H7 (cell line): ENCODE measurements at regions not wholly inside any gene's neighbourhood (a gene's known extent, or its start where the extent isn't known, plus 50 kb on each side); places are given as distances from the start of the nearest gene placed in this dataset.

Experiments
- DNase-seq: peaks from one replicate; pipeline ENCODE4 v3.0.0; 2012
- H3K27me3 ChIP-seq: 2 replicates; pipeline ENCODE4 v1.6.0; 2011; ENCODE audit warnings: mild to moderate bottlenecking, low read length; ENCODE audit not compliant: control insufficient read depth, insufficient read depth
- H3K36me3 ChIP-seq: replicated peaks from 2 replicates; pipeline ENCODE4 v1.5.1; 2011; ENCODE audit warnings: low read length; ENCODE audit not compliant: control insufficient read depth, insufficient read depth
- H3K4me3 ChIP-seq: 2 replicates; pipeline ENCODE4 v1.5.1; 2011; ENCODE audit warnings: low read depth, mild to moderate bottlenecking, control low read depth, low read length, moderate library complexity; ENCODE audit not compliant: insufficient read depth

- DNase-seq = no peak
- Histone ChIP-seq H3K36me3 (no peaks in the 10 kb centered on the region), H3K27me3 (no peaks in the 10 kb centered on the region), H3K4me3 (no peak overlapping the region)
Measured at GRCh38 chr5:30991462-30991861, 202.0 kb upstream of the CDH6 start.

- Histone ChIP-seq H3K36me3 (no peaks in the 10 kb centered on the region), H3K27me3 (no peaks in the 10 kb centered on the region), H3K4me3 (no peak overlapping the region)
- DNase-seq = no peak
Measured at GRCh38 chr5:30981576-30981975, 211.9 kb upstream of the CDH6 start.

GRCh38 chr5:30968971-30969370, 224.5 kb upstream of the CDH6 start:
- no peak for DNase-seq
- H3K4me3 ChIP-seq = no peak overlapping the region
- no peaks in the 10 kb centered on the region for H3K36me3 ChIP-seq
- no peaks in the 10 kb centered on the region for H3K27me3 ChIP-seq

DNA sequence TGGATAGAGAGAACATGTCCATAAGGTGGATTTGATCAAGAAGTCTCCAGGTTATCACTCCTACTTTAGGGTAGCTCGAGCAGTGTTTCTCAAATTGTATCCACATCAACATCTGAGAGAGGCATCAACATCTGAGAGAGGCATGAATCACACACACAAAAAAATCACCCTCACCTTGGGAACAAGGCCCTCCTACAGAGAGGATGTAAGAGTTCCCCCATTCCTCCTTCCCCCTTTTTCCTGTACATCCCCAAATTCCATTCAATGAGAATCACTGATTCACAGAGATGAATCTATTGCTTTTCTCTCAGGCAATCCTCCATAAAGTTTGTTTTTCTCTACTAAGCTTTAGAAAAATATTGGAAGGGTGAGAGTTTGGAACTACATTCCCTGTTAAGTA, 233.4 kb upstream of the CDH6 start:
- no peaks in the 10 kb centered on the region for H3K36me3 ChIP-seq
- no peak for DNase-seq
- no peak overlapping the region for H3K4me3 ChIP-seq
- no peaks in the 10 kb centered on the region for H3K27me3 ChIP-seq

DNA sequence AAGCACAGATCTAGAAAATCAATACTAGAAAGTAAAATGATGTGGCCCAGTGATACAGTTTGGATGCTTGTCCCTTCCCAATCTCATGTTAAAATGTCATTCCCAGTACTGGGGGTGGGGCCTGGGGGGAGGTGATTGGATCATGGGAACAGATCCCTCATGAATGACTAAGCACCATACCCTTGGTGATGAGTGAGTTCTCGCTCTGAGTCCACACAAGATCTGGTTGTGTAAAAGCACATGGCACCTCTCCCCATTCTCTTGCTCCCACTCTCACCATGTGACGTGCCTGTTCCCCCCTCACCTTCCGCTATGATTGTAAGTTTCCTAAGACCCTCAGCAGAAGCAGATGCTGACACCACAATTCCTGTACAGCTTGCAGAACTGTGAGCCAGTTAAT, 234.2 kb upstream of the CDH6 start:
- no peak for DNase-seq
- no peaks in the 10 kb centered on the region for H3K36me3 ChIP-seq
- H3K27me3 ChIP-seq = no peaks in the 10 kb centered on the region
- H3K4me3 ChIP-seq = no peak overlapping the region

DNA sequence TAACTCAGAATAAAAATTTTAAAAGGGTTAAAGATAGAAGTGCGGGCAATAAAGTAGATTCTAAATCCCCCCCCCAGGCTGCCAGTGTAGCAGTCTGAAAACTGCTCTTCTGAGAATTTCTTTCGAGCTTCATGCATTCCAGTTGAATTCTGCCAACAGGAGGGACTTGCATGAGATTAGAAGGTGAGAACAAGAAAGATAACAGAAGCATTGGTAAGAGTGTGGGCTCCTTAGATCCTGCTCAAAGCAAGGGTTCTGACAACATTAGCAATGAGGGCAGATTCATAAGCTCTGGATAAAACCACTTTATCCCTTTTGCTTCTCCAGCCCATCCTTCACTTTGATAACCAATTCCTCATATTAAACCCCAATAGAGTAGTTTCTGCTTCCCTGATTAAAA, 235.9 kb upstream of the CDH6 start:
- no peak overlapping the region for H3K4me3 ChIP-seq
- H3K36me3 ChIP-seq = no peaks in the 10 kb centered on the region
- no peaks in the 10 kb centered on the region for H3K27me3 ChIP-seq
- DNase-seq = no peak

DNA sequence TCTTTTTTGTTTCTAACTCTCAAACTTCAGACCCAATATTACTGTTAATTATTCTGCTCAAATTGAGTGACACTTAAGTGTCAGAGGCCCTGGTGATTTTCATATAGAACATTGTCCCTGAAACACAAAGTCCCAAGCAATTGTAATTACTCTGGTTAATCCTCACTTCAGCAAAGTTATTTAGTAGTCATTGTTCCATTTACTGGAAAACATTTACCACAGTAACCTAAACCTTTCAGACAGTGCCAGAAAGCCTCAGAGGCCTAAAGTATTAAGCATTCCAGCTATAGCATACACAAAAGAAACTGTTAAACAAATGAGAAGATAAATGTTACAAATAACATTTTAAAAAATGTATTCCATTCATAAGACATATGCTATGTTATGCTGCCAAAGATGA, 237.2 kb upstream of the CDH6 start:
- Histone ChIP-seq H3K27me3 (no peaks in the 10 kb centered on the region), H3K4me3 (no peak overlapping the region), H3K36me3 (no peaks in the 10 kb centered on the region)
- no peak for DNase-seq

DNA sequence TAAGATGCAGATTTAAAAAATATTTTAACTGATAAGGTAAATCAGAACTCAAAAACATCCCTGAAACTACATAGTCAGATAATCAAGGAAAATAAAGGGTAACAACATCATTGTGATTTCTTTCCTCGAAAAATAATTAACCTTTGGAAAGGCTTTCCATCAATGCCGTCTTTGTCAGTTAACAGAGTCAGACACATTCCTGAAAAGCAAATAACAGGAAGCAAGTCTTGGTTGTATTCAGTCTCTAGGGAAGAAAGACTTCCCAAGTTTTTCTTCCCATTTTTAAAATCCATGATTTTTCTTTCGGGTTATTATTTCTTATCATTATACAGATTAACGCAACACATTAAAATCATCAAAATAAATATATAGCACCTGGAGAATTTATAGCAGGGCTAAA, 256.4 kb upstream of the CDH6 start:
- H3K4me3 ChIP-seq = no peak overlapping the region
- no peak for DNase-seq
- no peaks in the 10 kb centered on the region for H3K27me3 ChIP-seq
- no peaks in the 10 kb centered on the region for H3K36me3 ChIP-seq

DNA sequence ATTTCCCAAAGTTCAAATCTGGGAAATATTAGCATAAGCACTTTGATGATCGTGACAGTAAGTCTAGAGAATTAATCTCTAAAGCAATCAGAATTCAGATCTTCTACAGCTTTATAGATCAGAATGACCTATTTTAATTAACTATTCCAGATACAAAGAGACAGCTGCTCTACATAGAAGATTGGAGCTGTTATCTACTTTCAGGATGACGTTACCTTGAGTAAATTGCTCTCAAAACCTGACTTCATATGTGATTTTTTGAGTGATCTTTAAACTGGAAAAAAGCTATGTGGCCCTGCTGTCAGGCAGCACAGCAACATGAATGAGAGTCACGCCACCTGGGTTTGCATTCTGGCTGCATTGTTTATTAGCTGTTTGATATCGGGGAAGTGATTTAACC, 259.9 kb upstream of the CDH6 start:
- Histone ChIP-seq H3K27me3 (no peaks in the 10 kb centered on the region), H3K4me3 (no peak overlapping the region)
- DNase-seq = no peak

DNA sequence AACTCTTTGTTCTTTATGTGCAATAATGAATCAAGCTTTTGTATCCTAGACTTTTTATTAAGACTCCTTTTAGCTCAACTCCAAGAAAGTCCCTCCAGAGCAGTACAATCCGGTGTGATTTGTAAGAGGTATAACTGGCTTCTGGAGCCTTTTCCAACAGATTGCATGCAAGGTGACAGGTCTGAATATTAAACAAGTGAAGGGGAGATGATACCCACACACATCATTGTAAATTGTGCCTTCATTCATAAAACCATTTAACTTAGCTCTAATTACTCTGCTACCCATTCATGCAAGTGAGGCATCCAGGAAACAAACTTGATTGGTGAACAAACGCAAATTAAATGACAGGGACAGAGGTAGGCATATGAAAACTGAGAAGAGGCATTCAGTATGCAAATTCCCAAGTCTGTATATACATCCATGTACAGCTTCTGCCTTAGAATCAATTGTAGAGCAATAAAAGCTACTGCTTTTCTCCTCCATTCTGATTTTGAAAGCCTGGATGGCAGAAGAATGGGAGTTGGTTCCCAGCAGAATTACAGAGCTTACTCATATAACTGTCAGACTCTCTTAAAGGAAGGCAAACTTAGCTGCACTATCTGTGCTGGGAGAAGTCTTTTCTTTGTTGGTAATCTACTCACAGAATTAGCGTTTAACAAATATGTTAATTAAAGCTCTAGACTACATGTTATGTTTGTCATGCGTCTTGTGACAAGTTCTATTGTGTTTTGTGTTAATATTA, 261.0 kb upstream of the CDH6 start:
- no peak for DNase-seq
- Histone ChIP-seq H3K4me3 (no peak overlapping the region), H3K36me3 (no peaks in the 10 kb centered on the region), H3K27me3 (no peaks in the 10 kb centered on the region)

More for the DNA sequence above, 259.9 kb upstream of the CDH6 start:
- H3K36me3 ChIP-seq = no peaks in the 10 kb centered on the region

DNA sequence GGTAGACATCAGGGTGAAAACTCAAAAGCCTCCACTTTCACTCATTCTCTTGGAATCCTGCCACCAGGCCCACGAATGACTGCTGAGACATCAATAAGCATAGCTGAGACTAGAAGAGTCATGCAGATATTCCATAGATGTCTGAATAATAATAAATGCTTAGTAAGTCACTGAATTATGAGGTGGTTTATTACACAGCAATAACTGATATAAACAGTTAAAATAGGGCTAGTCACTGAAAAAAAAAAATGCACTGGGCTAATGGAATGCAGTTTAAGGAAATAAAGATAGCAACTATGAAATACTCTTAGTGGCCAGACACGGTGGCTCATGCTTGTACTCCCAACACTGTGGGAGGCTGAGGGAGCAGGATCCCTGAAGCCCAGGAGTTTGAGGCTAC, 262.8 kb upstream of the CDH6 start:
- H3K36me3 ChIP-seq = no peaks in the 10 kb centered on the region
- no peak for DNase-seq
- H3K4me3 ChIP-seq = no peak overlapping the region
- H3K27me3 ChIP-seq = no peaks in the 10 kb centered on the region

DNA sequence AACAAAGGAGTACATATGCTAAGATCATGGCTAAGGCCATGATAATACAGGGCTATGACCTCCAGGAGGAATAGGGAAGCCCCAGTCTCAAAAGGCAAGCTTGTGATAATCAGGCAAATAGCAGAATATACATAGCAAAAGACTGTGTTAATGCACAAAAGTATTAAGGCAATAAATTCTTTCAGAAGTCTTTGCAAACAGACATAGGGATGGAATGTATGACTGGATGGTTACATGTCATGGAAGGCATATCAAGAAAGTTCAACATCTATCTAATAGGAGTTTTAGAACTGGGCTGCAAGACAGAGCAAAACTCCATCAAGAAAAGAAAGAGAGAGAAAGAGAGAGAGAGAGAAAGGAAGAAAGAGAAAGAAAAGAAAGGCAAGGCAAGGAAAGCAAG, 264.5 kb upstream of the CDH6 start:
- Histone ChIP-seq H3K4me3 (no peak overlapping the region), H3K36me3 (no peaks in the 10 kb centered on the region), H3K27me3 (no peaks in the 10 kb centered on the region)
- no peak for DNase-seq

- Histone ChIP-seq H3K27me3 (no peaks in the 10 kb centered on the region), H3K36me3 (no peaks in the 10 kb centered on the region), H3K4me3 (no peak overlapping the region)
- no peak for DNase-seq
Measured at GRCh38 chr5:30926218-30926617, 267.3 kb upstream of the CDH6 start.

DNA sequence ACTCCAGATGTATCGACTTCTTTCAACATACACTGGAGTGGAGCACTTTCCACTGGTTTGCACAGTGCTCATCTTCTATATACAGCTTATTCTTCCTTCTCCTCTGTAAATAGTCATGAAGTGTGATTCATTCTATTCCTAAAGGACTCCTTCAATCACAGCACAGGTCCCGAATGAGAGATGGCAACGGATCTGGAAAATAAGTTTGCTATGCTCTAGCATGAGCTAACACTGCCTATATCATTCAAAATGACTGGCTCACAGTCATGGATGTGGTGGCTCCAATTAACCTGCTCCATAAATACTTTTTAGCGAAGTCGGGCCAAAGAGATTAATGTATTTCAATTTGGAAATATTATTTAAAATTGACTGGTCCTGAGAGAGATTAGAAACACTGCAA, 272.1 kb upstream of the CDH6 start:
- DNase-seq = no peak
- Histone ChIP-seq H3K4me3 (no peak overlapping the region), H3K27me3 (no peaks in the 10 kb centered on the region), H3K36me3 (no peaks in the 10 kb centered on the region)

GRCh38 chr5:30918171-30918570, 275.3 kb upstream of the CDH6 start:
- H3K36me3 ChIP-seq = no peaks in the 10 kb centered on the region
- H3K4me3 ChIP-seq = no peak overlapping the region
- DNase-seq = no peak
- no peaks in the 10 kb centered on the region for H3K27me3 ChIP-seq

- Histone ChIP-seq H3K27me3 (no peaks in the 10 kb centered on the region), H3K36me3 (no peaks in the 10 kb centered on the region), H3K4me3 (no peak overlapping the region)
- DNase-seq = no peak
Measured at GRCh38 chr5:30908356-30908755, 285.1 kb upstream of the CDH6 start.
